Left lung (tissue), 4 donors: ENCODE measurements at regions not wholly inside any gene's neighbourhood (a gene's known extent, or its start where the extent isn't known, plus 50 kb on each side); places are given as distances from the start of the nearest gene placed in this dataset.
A peak's percentile ranks its signal among the peaks of the same experiment; 100 is the strongest.

ENCODE experiments used
- ATAC-seq: fragments of 200-7000 bp; cut with Tn5 transposase; one replicate; pipeline ENCODE4 v1.9.1; 2020; ENCODE audit warnings: moderate library complexity
- DNase-seq, 4 donors: peaks; one replicate each; pipeline ENCODE4 v3.0.0-alpha.2; 2013 to 2020
- H3K27ac ChIP-seq, 2 donors: fragments of 200-600 bp; sonication (generic) in 1 of 2; one replicate each; pipeline versions ENCODE4 v1.5.0 to v1.8.0; 2020 to 2021
- H3K27me3 ChIP-seq, 2 donors: fragments of 200-600 bp; sonication (generic) in 1 of 2; one replicate each; pipeline versions ENCODE4 v1.5.0 to v1.8.0; 2020 to 2021
- H3K36me3 ChIP-seq, 2 donors: fragments of 200-600 bp; sonication (generic) in 1 of 2; one replicate each; pipeline versions ENCODE4 v1.5.0 to v1.8.0; 2020 to 2021
- H3K4me1 ChIP-seq, 2 donors: fragments of 200-600 bp; one replicate each; pipeline ENCODE4 v1.8.0; 2021
- H3K4me3 ChIP-seq, 2 donors: fragments of 200-600 bp; sonication (generic) in 1 of 2; one replicate each; pipeline versions ENCODE4 v1.5.0 to v1.8.0; 2020 to 2021; ENCODE audit warnings: mild to moderate bottlenecking in 1 of 2
- H3K9me3 ChIP-seq, 2 donors: fragments of 200-600 bp; sonication (generic) in 1 of 2; one replicate each; pipeline versions ENCODE4 v1.5.0 to v1.8.0; 2020 to 2021
- intact Hi-C, 2 donors: fragments of 100-400 bp; cut with DNase I; formaldehyde crosslinking; loops; one replicate each; pipeline versions ENCODE4 v1.11.2 to v1.14.2; 2022
- TF ChIP-seq, protein P1 (sequence below), 2 donors: fragments of 200-600 bp; sonication (generic) in 1 of 2; IDR thresholded peaks; one replicate each; pipeline versions ENCODE4 v1.5.0 to v1.8.0; 2021; ENCODE audit warnings: antibody characterized with exemption in 2 of 2
- donor health status: DM: no; HTN: yes; CAD: no.
- donor health status: DM: no; HTN: no; CAD: no.

- TF ChIP-seq, protein P1, sequence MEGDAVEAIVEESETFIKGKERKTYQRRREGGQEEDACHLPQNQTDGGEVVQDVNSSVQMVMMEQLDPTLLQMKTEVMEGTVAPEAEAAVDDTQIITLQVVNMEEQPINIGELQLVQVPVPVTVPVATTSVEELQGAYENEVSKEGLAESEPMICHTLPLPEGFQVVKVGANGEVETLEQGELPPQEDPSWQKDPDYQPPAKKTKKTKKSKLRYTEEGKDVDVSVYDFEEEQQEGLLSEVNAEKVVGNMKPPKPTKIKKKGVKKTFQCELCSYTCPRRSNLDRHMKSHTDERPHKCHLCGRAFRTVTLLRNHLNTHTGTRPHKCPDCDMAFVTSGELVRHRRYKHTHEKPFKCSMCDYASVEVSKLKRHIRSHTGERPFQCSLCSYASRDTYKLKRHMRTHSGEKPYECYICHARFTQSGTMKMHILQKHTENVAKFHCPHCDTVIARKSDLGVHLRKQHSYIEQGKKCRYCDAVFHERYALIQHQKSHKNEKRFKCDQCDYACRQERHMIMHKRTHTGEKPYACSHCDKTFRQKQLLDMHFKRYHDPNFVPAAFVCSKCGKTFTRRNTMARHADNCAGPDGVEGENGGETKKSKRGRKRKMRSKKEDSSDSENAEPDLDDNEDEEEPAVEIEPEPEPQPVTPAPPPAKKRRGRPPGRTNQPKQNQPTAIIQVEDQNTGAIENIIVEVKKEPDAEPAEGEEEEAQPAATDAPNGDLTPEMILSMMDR (IDR thresholded peaks at IDR 0.05), result no peak
- H3K36me3 ChIP-seq, result no peaks in the 10 kb centered on the region
Measured at GRCh38 chr10:33120700-33121099, 162.7 kb upstream of the ITGB1 start.

DNA sequence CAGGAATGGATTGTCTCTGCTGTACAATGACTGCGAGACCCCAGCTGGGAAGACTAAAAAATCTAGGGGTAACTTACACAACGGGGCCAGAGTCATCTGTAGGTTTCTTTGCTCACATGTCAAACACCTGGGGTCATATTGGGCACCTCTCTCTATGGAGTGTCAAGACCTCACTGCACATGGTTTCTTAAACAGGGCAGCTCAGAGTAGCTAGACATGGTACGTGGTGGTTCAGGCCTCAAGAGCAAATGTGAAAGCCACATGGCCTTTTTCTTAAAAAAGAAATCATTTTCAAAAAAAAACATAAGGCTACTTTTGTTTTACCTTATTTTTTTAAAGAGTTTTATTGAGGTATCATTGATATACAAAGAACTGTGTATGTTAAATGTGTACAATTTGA, 162.2 kb upstream of the ITGB1 start:
- TF ChIP-seq, protein P1 (IDR thresholded peaks at IDR 0.05), result no peak
- intact Hi-C loops, result no loop called here
- H3K27me3 ChIP-seq, result no peaks in the 10 kb centered on the region
- H3K4me3 ChIP-seq, result no peak overlapping the region
- H3K4me1 ChIP-seq, result peaks cover 10 to 21% of the 10 kb centered on the region in 2 donors
- no peaks in the 10 kb centered on the region for H3K9me3 ChIP-seq
- H3K36me3 ChIP-seq, result no peaks in the 10 kb centered on the region
- no peak overlapping the region for H3K27ac ChIP-seq
- no peak for ATAC-seq
- DNase-seq, result no peak

More at GRCh38 chr10:33120700-33121099, 162.7 kb upstream of the ITGB1 start:
- no peak overlapping the region for H3K4me3 ChIP-seq
- no peaks in the 10 kb centered on the region for H3K27me3 ChIP-seq
- no peak for ATAC-seq
- H3K4me1 ChIP-seq, result peaks cover 10 to 25% of the 10 kb centered on the region in 2 donors
- no peak for DNase-seq
- no peak overlapping the region for H3K27ac ChIP-seq
- intact Hi-C loops, result no loop called here
- H3K9me3 ChIP-seq, result no peaks in the 10 kb centered on the region

GRCh38 chr10:33117816-33118215, 159.8 kb upstream of the ITGB1 start:
- TF ChIP-seq, protein P1 (IDR thresholded peaks at IDR 0.05), result no peak
- intact Hi-C loops, result no loop called here
- Histone ChIP-seq H3K4me1 (peaks cover 13 to 20% of the 10 kb centered on the region in 2 donors), H3K4me3 (no peak overlapping the region), H3K36me3 (no peaks in the 10 kb centered on the region), H3K27ac (no peak overlapping the region), H3K27me3 (no peaks in the 10 kb centered on the region), H3K9me3 (no peaks in the 10 kb centered on the region)
- DNase-seq (peak in 1 of 4 donors; percentile 56), ATAC-seq (peak; percentile 66)

GRCh38 chr10:33117230-33117629, 159.2 kb upstream of the ITGB1 start:
- no peak overlapping the region for H3K4me3 ChIP-seq
- ATAC-seq (no peak), DNase-seq (peak in 1 of 4 donors; percentile 28)
- no peak overlapping the region for H3K27ac ChIP-seq
- no peaks in the 10 kb centered on the region for H3K9me3 ChIP-seq
- intact Hi-C loops, result no loop called here
- H3K27me3 ChIP-seq, result no peaks in the 10 kb centered on the region
- no peaks in the 10 kb centered on the region for H3K36me3 ChIP-seq
- TF ChIP-seq, protein P1 (IDR thresholded peaks at IDR 0.05), result no peak
- peaks cover 9 to 17% of the 10 kb centered on the region in 2 donors for H3K4me1 ChIP-seq

DNA sequence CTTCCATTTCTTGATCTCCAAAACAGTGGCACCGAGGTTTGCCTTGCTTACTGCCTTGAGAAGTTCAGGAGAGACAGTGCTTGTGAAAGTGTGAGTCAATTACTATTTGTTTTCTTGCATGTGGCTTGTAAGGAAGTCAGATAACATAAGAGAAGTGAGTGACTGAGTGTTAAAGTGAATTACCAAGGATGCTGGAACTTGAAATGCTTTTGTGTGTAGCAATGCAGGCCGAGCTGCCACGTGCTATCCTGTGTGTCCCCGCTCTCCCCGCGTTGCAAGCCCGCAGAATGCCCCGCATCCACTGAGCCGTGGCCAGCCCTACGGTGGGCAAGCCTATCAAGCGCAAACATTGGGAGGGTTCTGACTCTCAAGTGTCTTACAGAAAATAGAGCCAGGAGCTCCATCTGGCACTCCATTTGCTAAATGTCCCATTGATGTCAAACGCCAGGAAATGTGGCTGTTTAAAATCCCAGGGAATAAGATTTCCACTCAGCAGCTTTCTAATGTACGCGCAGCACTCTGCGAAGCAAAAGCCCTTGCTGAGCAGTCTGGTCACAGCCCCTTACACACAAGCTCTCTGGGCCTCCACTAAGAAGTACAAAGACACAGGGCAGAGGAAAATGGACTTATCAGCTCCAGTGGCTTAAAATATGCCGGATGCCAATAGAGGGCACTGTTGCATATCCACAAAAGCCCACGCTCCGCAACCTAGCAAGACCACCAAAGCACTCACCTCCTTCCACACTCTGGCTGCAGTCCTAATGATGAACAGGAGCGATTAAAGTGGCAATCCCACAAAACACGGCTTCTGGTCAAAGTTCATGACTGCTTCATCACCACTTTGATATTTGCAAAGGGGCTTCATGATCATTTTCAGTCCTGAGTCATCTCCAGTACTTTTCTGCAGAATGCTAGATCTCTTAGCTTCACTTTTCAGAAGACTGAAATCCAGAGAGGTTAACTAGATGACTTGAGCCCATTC, 158.0 kb upstream of the ITGB1 start:
- H3K9me3 ChIP-seq, result no peaks in the 10 kb centered on the region
- DNase-seq, result peak in 2 of 4 donors; percentile 55 to 74
- no peaks in the 10 kb centered on the region for H3K36me3 ChIP-seq
- no peaks in the 10 kb centered on the region for H3K27me3 ChIP-seq
- ATAC-seq, result peak; percentile 41
- intact Hi-C loops, result no loop called here
- TF ChIP-seq, protein P1 (IDR thresholded peaks at IDR 0.05), result peak; percentile 29 to 34
- H3K27ac ChIP-seq, result no peak overlapping the region
- H3K4me3 ChIP-seq, result no peak overlapping the region
- peaks cover 10 to 12% of the 10 kb centered on the region in 2 donors for H3K4me1 ChIP-seq
